LNCaP clone FGC (cell line): ENCODE measurements at regions not wholly inside any gene's neighbourhood (a gene's known extent, or its start where the extent isn't known, plus 50 kb on each side); places are given as distances from the start of the nearest gene placed in this dataset.

Source experiments
- DNase-seq: peaks from one replicate; pipeline ENCODE4 v3.0.0-alpha.2; 2011; ENCODE audit warnings: low read depth
- H3K4me3 ChIP-seq: 2 replicates; pipeline ENCODE4 v1.5.1; 2011; ENCODE audit warnings: mild to moderate bottlenecking, low read depth, low read length, control low read depth
- TF ChIP-seq, protein P1 (sequence below): IDR thresholded peaks from 2 replicates; pipeline ENCODE4 v1.5.1; 2012; ENCODE audit warnings: mild to moderate bottlenecking; ENCODE audit not compliant: control insufficient read depth, insufficient read depth; ENCODE audit errors: extremely low read depth

GRCh38 chr6:11353921-11354389, 121.5 kb upstream of the NEDD9 start:
- TF ChIP-seq, protein P1, sequence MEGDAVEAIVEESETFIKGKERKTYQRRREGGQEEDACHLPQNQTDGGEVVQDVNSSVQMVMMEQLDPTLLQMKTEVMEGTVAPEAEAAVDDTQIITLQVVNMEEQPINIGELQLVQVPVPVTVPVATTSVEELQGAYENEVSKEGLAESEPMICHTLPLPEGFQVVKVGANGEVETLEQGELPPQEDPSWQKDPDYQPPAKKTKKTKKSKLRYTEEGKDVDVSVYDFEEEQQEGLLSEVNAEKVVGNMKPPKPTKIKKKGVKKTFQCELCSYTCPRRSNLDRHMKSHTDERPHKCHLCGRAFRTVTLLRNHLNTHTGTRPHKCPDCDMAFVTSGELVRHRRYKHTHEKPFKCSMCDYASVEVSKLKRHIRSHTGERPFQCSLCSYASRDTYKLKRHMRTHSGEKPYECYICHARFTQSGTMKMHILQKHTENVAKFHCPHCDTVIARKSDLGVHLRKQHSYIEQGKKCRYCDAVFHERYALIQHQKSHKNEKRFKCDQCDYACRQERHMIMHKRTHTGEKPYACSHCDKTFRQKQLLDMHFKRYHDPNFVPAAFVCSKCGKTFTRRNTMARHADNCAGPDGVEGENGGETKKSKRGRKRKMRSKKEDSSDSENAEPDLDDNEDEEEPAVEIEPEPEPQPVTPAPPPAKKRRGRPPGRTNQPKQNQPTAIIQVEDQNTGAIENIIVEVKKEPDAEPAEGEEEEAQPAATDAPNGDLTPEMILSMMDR, result no peak
- no peak for DNase-seq
- H3K4me3 ChIP-seq, result no peak overlapping the region

- DNase-seq, result no peak
- TF ChIP-seq, protein P1, result no peak
- no peak overlapping the region for H3K4me3 ChIP-seq
These were observed 117.8 kb upstream of the NEDD9 start for GRCh38 chr6:11350294-11350693.

GRCh38 chr6:11349880-11350279, 117.4 kb upstream of the NEDD9 start:
- TF ChIP-seq, protein P1, result no peak
- no peak for DNase-seq
- no peak overlapping the region for H3K4me3 ChIP-seq

GRCh38 chr6:11346516-11346915, 114.0 kb upstream of the NEDD9 start:
- H3K4me3 ChIP-seq, result no peak overlapping the region
- TF ChIP-seq, protein P1, result no peak
- DNase-seq, result no peak

GRCh38 chr6:11345536-11345935, 113.1 kb upstream of the NEDD9 start:
- DNase-seq, result no peak
- H3K4me3 ChIP-seq, result no peak overlapping the region
- TF ChIP-seq, protein P1, result no peak

GRCh38 chr6:11343963-11344723, 111.7 kb upstream of the NEDD9 start:
- TF ChIP-seq, protein P1, result no peak
- no peak for DNase-seq
- no peak overlapping the region for H3K4me3 ChIP-seq

- TF ChIP-seq, protein P1, result no peak
- no peak overlapping the region for H3K4me3 ChIP-seq
- no peak for DNase-seq
These were observed 109.4 kb upstream of the NEDD9 start for GRCh38 chr6:11341867-11342266.
